K562 (cell line): ENCODE measurements at regions not wholly inside any gene's neighbourhood (a gene's known extent, or its start where the extent isn't known, plus 50 kb on each side); places are given as distances from the start of the nearest gene placed in this dataset.

Source experiments
- ELF1 ChIP-seq: fragments of 200-800 bp; sonication (Bioruptor generic); IDR thresholded peaks from 2 replicates; pipeline ENCODE4 v1.6.1; 2016; ENCODE audit warnings: missing genetic modification characterization, missing compliant biosample characterization
- ELF4 ChIP-seq: fragments of 450-650 bp; formaldehyde crosslinking; IDR thresholded peaks from 2 replicates; pipeline ENCODE4 v1.4.0; 2022; ENCODE audit warnings: missing genetic modification characterization
- ETV5 ChIP-seq: sonication (generic); formaldehyde crosslinking; IDR thresholded peaks from 2 replicates; pipeline ENCODE4 v1.4.0; 2020; ENCODE audit warnings: low read depth, mild to moderate bottlenecking, missing genetic modification reagents
- HES1 ChIP-seq: fragments of 450-650 bp; IDR thresholded peaks from 2 replicates; pipeline ENCODE4 v1.6.1; 2016; ENCODE audit warnings: low read depth, mild to moderate bottlenecking, moderate library complexity
- MAFG ChIP-seq: fragments of 450-650 bp; conservative IDR thresholded peaks from 2 replicates; pipeline ENCODE4 v1.6.1; 2016; ENCODE audit warnings: missing genetic modification characterization, missing compliant biosample characterization
- MGA ChIP-seq: fragments of 450-650 bp; IDR thresholded peaks from 2 replicates; pipeline ENCODE4 v1.6.1; 2016; ENCODE audit warnings: mild to moderate bottlenecking, moderate library complexity
- MITF ChIP-seq: IDR thresholded peaks from 2 replicates; pipeline ENCODE4 v1.6.1; 2014; ENCODE audit warnings: antibody characterized with exemption
- MTA2 ChIP-seq: fragments of 450-650 bp; IDR thresholded peaks from 2 replicates; pipeline ENCODE4 v1.6.1; 2016; ENCODE audit warnings: low read depth
- POLR2G ChIP-seq: fragments of 200-400 bp; formaldehyde crosslinking; IDR thresholded peaks from 2 replicates; pipeline ENCODE4 v1.6.1; 2017; ENCODE audit warnings: low read depth, mild to moderate bottlenecking, antibody characterized with exemption, low read length, moderate library complexity
- SIN3B ChIP-seq: fragments of 450-650 bp; IDR thresholded peaks from 2 replicates; pipeline ENCODE4 v1.6.1; 2017; ENCODE audit warnings: low read depth, mild to moderate bottlenecking, moderate library complexity
- SMAD4 ChIP-seq: fragments of 250-450 bp; sonication (Bioruptor Pico); conservative IDR thresholded peaks from 2 replicates; pipeline ENCODE4 v1.8.0; 2021; ENCODE audit warnings: inconsistent platforms, mild to moderate bottlenecking, moderate library complexity
- SMARCE1 ChIP-seq: fragments of 450-650 bp; IDR thresholded peaks from 2 replicates; pipeline ENCODE4 v1.7.1; 2016; ENCODE audit warnings: mild to moderate bottlenecking
- SP2 ChIP-seq: IDR thresholded peaks from 2 replicates; pipeline ENCODE4 v1.6.1; 2011; ENCODE audit warnings: mild to moderate bottlenecking, low read depth, low read length, moderate library complexity; ENCODE audit not compliant: poor library complexity, severe bottlenecking; ENCODE audit errors: extremely low read depth
- ZC3H8 ChIP-seq: fragments of 450-650 bp; IDR thresholded peaks from 2 replicates; pipeline ENCODE4 v1.6.1; 2017
- ZNF253 ChIP-seq: fragments of 250-450 bp; sonication (Bioruptor Pico); conservative IDR thresholded peaks from 2 replicates; pipeline ENCODE4 v1.6.1; 2021; ENCODE audit warnings: mild to moderate bottlenecking
- ZNF316 ChIP-seq: fragments of 450-650 bp; IDR thresholded peaks from 2 replicates; pipeline ENCODE4 v1.6.1; 2016

GRCh38 chr19:28615966-28616365 lies 597.0 kb downstream of the UQCRFS1 start (continued):
- 0 out of 2 replicates have a peak, but pooled peaks have one; percentile 13 for TF ChIP-seq MGA
- no peak for TF ChIP-seq MITF
- no peak for TF ChIP-seq SMARCE1
- 0 out of 2 replicates have a peak, but pooled peaks have one; percentile 12 for TF ChIP-seq MAFG (tag)
- no peak for TF ChIP-seq ZC3H8
- no peak for TF ChIP-seq ELF1 (tag)
- no peak for TF ChIP-seq SP2
- TF ChIP-seq ETV5 = no peak
- TF ChIP-seq ELF4 (CRISPR knock-in tag) = no peak
- no peak for TF ChIP-seq SMAD4
- peak; percentile 49; the same call in 1 of the 2 replicates for TF ChIP-seq ZNF316
- no peak for TF ChIP-seq ZNF253 (CRISPR knock-in tag)
- TF ChIP-seq HES1 = no peak
- no peak for TF ChIP-seq SIN3B
- TF ChIP-seq POLR2G = 0 out of 2 replicates have a peak, but pooled peaks have one; percentile 50
- TF ChIP-seq MTA2 = no peak
